HAP-1 (cell line): ENCODE measurements at regions not wholly inside any gene's neighbourhood (a gene's known extent, or its start where the extent isn't known, plus 50 kb on each side); places are given as distances from the start of the nearest gene placed in this dataset.
"Not testable (repeated sequence)": the region's sequence is repeated elsewhere in the genome, so short reads cannot be mapped to it uniquely, and the experiment has no call there.

Experiments
- DNase-seq, 2 experiments: peaks; one replicate each; pipeline ENCODE4 v3.0.0-alpha.2; 2016 to 2020; ENCODE audit warnings: low spot score in 2 of 2
- H3K27me3 ChIP-seq: fragments of 250-450 bp; sonication (Bioruptor Pico); 2 replicates; pipeline ENCODE4 v1.5.1; 2020; ENCODE audit warnings: low read depth, mild to moderate bottlenecking, moderate library complexity
- H3K36me3 ChIP-seq: fragments of 250-450 bp; sonication (Bioruptor Pico); replicated peaks from 2 replicates; pipeline ENCODE4 v1.5.1; 2020; ENCODE audit warnings: mild to moderate bottlenecking
- H3K4me1 ChIP-seq: fragments of 250-450 bp; sonication (Bioruptor Pico); 2 replicates; pipeline ENCODE4 v1.5.1; 2020; ENCODE audit warnings: mild to moderate bottlenecking
- H3K4me3 ChIP-seq: fragments of 250-450 bp; sonication (Bioruptor Pico); 2 replicates; pipeline ENCODE4 v1.5.1; 2020; ENCODE audit warnings: mild to moderate bottlenecking, moderate library complexity
- H3K9me3 ChIP-seq: fragments of 250-450 bp; sonication (Bioruptor Pico); 2 replicates; pipeline ENCODE4 v1.5.1; 2020; ENCODE audit warnings: mild to moderate bottlenecking, moderate library complexity
- in situ Hi-C: fragments of 300-500 bp; cut with MboI; formaldehyde crosslinking; loops from 3 replicates; pipeline ENCODE4 v1.14.3; 2020; ENCODE audit warnings: low sequenced_read_pairs, inconsistent platforms, mixed read lengths

GRCh38 chr10:6795541-6795940 lies 215.5 kb upstream of the PRKCQ start:
- no peaks in the 10 kb centered on the region for H3K36me3 ChIP-seq
- 0 out of 2 replicates have a peak, but pooled peaks cover 3% of the 10 kb centered on the region for H3K4me1 ChIP-seq
- in situ Hi-C loops, result no loop called here
- no peaks in the 10 kb centered on the region for H3K9me3 ChIP-seq
- no peak overlapping the region for H3K4me3 ChIP-seq
- H3K27me3 ChIP-seq, result no peaks in the 10 kb centered on the region
- no peak for DNase-seq

GRCh38 chr10:6794841-6795240 lies 214.8 kb upstream of the PRKCQ start:
- H3K4me1 ChIP-seq, H3K9me3 ChIP-seq, in situ Hi-C loops, H3K4me3 ChIP-seq, DNase-seq, H3K36me3 ChIP-seq, H3K27me3 ChIP-seq: not testable (repeated sequence)

GRCh38 chr10:6794441-6794840 lies 214.4 kb upstream of the PRKCQ start:
- Histone ChIP-seq H3K27me3 (no peaks in the 10 kb centered on the region), H3K4me3 (no peak overlapping the region), H3K36me3 (no peaks in the 10 kb centered on the region), H3K9me3 (no peaks in the 10 kb centered on the region), H3K4me1 (0 out of 2 replicates have a peak, but pooled peaks cover 3% of the 10 kb centered on the region)
- no peak for DNase-seq
- in situ Hi-C loops, result no loop called here

- no peaks in the 10 kb centered on the region for H3K27me3 ChIP-seq
- peaks cover 20% of the 10 kb centered on the region for H3K4me1 ChIP-seq
- in situ Hi-C loops, result no loop called here
- no peaks in the 10 kb centered on the region for H3K9me3 ChIP-seq
- DNase-seq, result no peak
- H3K4me3 ChIP-seq, result no peak overlapping the region
- no peaks in the 10 kb centered on the region for H3K36me3 ChIP-seq
Measured at GRCh38 chr10:6788731-6789130, 208.7 kb upstream of the PRKCQ start.

GRCh38 chr10:6788231-6788630 lies 208.2 kb upstream of the PRKCQ start:
- no peak overlapping the region for H3K4me3 ChIP-seq
- in situ Hi-C loops, result no loop called here
- H3K36me3 ChIP-seq, result no peaks in the 10 kb centered on the region
- H3K4me1 ChIP-seq, result peaks cover 20% of the 10 kb centered on the region
- DNase-seq, result no peak
- H3K27me3 ChIP-seq, result no peaks in the 10 kb centered on the region
- H3K9me3 ChIP-seq, result no peaks in the 10 kb centered on the region

GRCh38 chr10:6787718-6788117 lies 207.6 kb upstream of the PRKCQ start:
- H3K36me3 ChIP-seq, result no peaks in the 10 kb centered on the region
- H3K27me3 ChIP-seq, result no peaks in the 10 kb centered on the region
- DNase-seq, result no peak
- no peak overlapping the region for H3K4me3 ChIP-seq
- in situ Hi-C loops, result no loop called here
- peaks cover 20% of the 10 kb centered on the region for H3K4me1 ChIP-seq
- H3K9me3 ChIP-seq, result no peaks in the 10 kb centered on the region

- no peaks in the 10 kb centered on the region for H3K27me3 ChIP-seq
- DNase-seq, result no peak
- H3K4me3 ChIP-seq, result no peak overlapping the region
- in situ Hi-C loops, result no loop called here
- H3K4me1 ChIP-seq, result peaks cover 20% of the 10 kb centered on the region
- H3K9me3 ChIP-seq, result no peaks in the 10 kb centered on the region
- no peaks in the 10 kb centered on the region for H3K36me3 ChIP-seq
Measured at GRCh38 chr10:6787091-6787490, 207.0 kb upstream of the PRKCQ start.

GRCh38 chr10:6786579-6787031 lies 206.5 kb upstream of the PRKCQ start:
- Histone ChIP-seq H3K27me3 (no peaks in the 10 kb centered on the region), H3K9me3 (no peaks in the 10 kb centered on the region), H3K36me3 (no peaks in the 10 kb centered on the region), H3K4me3 (no peak overlapping the region), H3K4me1 (peaks cover 20% of the 10 kb centered on the region)
- in situ Hi-C loops, result no loop called here
- peak; percentile 84 to 85 for DNase-seq

GRCh38 chr10:6784429-6784828 lies 204.4 kb upstream of the PRKCQ start:
- peaks cover 20% of the 10 kb centered on the region for H3K4me1 ChIP-seq
- H3K36me3 ChIP-seq, DNase-seq, in situ Hi-C loops, H3K27me3 ChIP-seq, H3K9me3 ChIP-seq, H3K4me3 ChIP-seq: not testable (repeated sequence)

GRCh38 chr10:6783471-6783870 lies 203.4 kb upstream of the PRKCQ start:
- no peak for DNase-seq
- in situ Hi-C loops, result no loop called here
- H3K4me3 ChIP-seq, result no peak overlapping the region
- no peaks in the 10 kb centered on the region for H3K9me3 ChIP-seq
- no peaks in the 10 kb centered on the region for H3K27me3 ChIP-seq
- peaks cover 20% of the 10 kb centered on the region for H3K4me1 ChIP-seq
- no peaks in the 10 kb centered on the region for H3K36me3 ChIP-seq

GRCh38 chr10:6782378-6782777 lies 202.3 kb upstream of the PRKCQ start:
- in situ Hi-C loops, result no loop called here

GRCh38 chr10:6781133-6781770 lies 201.2 kb upstream of the PRKCQ start:
- DNase-seq, result no peak
- Histone ChIP-seq H3K27me3 (no peaks in the 10 kb centered on the region), H3K4me3 (no peak overlapping the region), H3K36me3 (no peaks in the 10 kb centered on the region), H3K4me1 (peaks cover 6% of the 10 kb centered on the region), H3K9me3 (no peaks in the 10 kb centered on the region)
- in situ Hi-C loops, result no loop called here

More at GRCh38 chr10:6782378-6782777, 202.3 kb upstream of the PRKCQ start:
- Histone ChIP-seq H3K4me1 (peaks cover 15% of the 10 kb centered on the region), H3K9me3 (no peaks in the 10 kb centered on the region), H3K27me3 (no peaks in the 10 kb centered on the region), H3K36me3 (no peaks in the 10 kb centered on the region), H3K4me3 (no peak overlapping the region)
- no peak for DNase-seq

GRCh38 chr10:6780008-6780677 lies 200.1 kb upstream of the PRKCQ start:
- H3K27me3 ChIP-seq, result no peaks in the 10 kb centered on the region
- no peaks in the 10 kb centered on the region for H3K9me3 ChIP-seq
- H3K4me1 ChIP-seq, result no peaks in the 10 kb centered on the region
- H3K4me3 ChIP-seq, result no peak overlapping the region
- no peaks in the 10 kb centered on the region for H3K36me3 ChIP-seq
- in situ Hi-C loops, result no loop called here
- DNase-seq, result no peak

GRCh38 chr10:6778992-6779701 lies 199.1 kb upstream of the PRKCQ start:
- no peaks in the 10 kb centered on the region for H3K4me1 ChIP-seq
- no peaks in the 10 kb centered on the region for H3K36me3 ChIP-seq
- no peaks in the 10 kb centered on the region for H3K9me3 ChIP-seq
- no peak overlapping the region for H3K4me3 ChIP-seq
- H3K27me3 ChIP-seq, result no peaks in the 10 kb centered on the region
- DNase-seq, result no peak
- in situ Hi-C loops, result no loop called here
